ENCODE measurements at regions not wholly inside any gene's neighbourhood (a gene's known extent, or its start where the extent isn't known, plus 50 kb on each side); places are given as distances from the start of the nearest gene placed in this dataset.

- peaks cover 3% of the 10 kb centered on the region for H3K4me1 ChIP-seq (ENCODE audit: insufficient read depth, low read length)
- ATAC-seq (ENCODE audit: poor library complexity), result peak; percentile 70
- no peaks in the 10 kb centered on the region for H3K4me1 Mint-ChIP-seq (ENCODE audit: low read depth)
- H3K27me3 Mint-ChIP-seq, result no peaks in the 10 kb centered on the region
- DNase-seq, result peak; percentile 52 to 84 (median 64)
- no peaks in the 10 kb centered on the region for H3K9me3 Mint-ChIP-seq
- peak; percentile 87 for TF ChIP-seq CTCF (IDR thresholded peaks at IDR 0.05)
- ChIA-PET CTCF (interaction anchor here (1.0 to 3.8 kb wide), 8 partner anchors 27 to 188 kb away, joined by 3 to 41 read pairs (median 4); no protein-coding TSS in a partner anchor), POLR2A (interaction anchor here (0.6 to 0.8 kb wide), 2 partner anchors 167 kb away, joined by 3 read pairs; no protein-coding TSS in a partner anchor)
- intact Hi-C loops (cut with DNase I, micrococcal nuclease), result loop anchor here (1.0 kb wide), 2 partner anchors 166 to 188 kb away; no protein-coding TSS in a partner anchor
- H3K4me3 Mint-ChIP-seq, result no peak overlapping the region
- no peaks in the 10 kb centered on the region for H3K36me3 Mint-ChIP-seq (ENCODE audit: low read depth)
- no peak overlapping the region for H3K4me3 ChIP-seq (ENCODE audit: low read length)
- H3K9me3 ChIP-seq (ENCODE audit: control insufficient read depth in 1 of 2, insufficient read depth in 1 of 2, low read length in 2 of 2), result no peaks in the 10 kb centered on the region
- no peaks in the 10 kb centered on the region for H3K27me3 ChIP-seq (ENCODE audit: control insufficient read depth in 1 of 2, insufficient read depth in 2 of 2, low read length in 2 of 2)
- no peak overlapping the region for H3K27ac Mint-ChIP-seq
- no peak overlapping the region for H3K27ac ChIP-seq (ENCODE audit: low read depth in 1 of 2, low read length in 2 of 2)
- H3K36me3 ChIP-seq (ENCODE audit: insufficient read depth, low read length), result no peaks in the 10 kb centered on the region
These were observed 83.6 kb upstream of the SLC25A33 start for GRCh38 chr1:9455487-9456234.

- no peak for DNase-seq
- Histone ChIP-seq H3K4me3 (ENCODE audit: low read length) (no peak overlapping the region), H3K9me3 (ENCODE audit: control insufficient read depth in 1 of 2, insufficient read depth in 1 of 2, low read length in 2 of 2) (no peaks in the 10 kb centered on the region), H3K4me1 (ENCODE audit: insufficient read depth, low read length) (peaks cover 3% of the 10 kb centered on the region), H3K36me3 (ENCODE audit: insufficient read depth, low read length) (no peaks in the 10 kb centered on the region), H3K27ac (ENCODE audit: low read depth in 1 of 2, low read length in 2 of 2) (no peak overlapping the region), H3K27me3 (ENCODE audit: control insufficient read depth in 1 of 2, insufficient read depth in 2 of 2, low read length in 2 of 2) (no peaks in the 10 kb centered on the region)
- ChIA-PET CTCF (interaction anchor here (2.9 to 3.8 kb wide), 2 partner anchors 167 to 189 kb away, joined by 30 to 41 read pairs; no protein-coding TSS in a partner anchor), POLR2A (no interaction called here)
- Mint-ChIP-seq H3K36me3 (ENCODE audit: low read depth) (no peaks in the 10 kb centered on the region), H3K27me3 (no peaks in the 10 kb centered on the region), H3K4me1 (ENCODE audit: low read depth) (no peaks in the 10 kb centered on the region), H3K4me3 (no peak overlapping the region), H3K27ac (no peak overlapping the region), H3K9me3 (no peaks in the 10 kb centered on the region)
- ATAC-seq (ENCODE audit: poor library complexity), result no peak
- TF ChIP-seq CTCF (IDR thresholded peaks at IDR 0.05), result no peak
- intact Hi-C loops (cut with DNase I, micrococcal nuclease), result loop anchor here (1.0 kb wide), 1 partner anchor 190 kb away; no protein-coding TSS in a partner anchor
These were observed 82.4 kb upstream of the SLC25A33 start for GRCh38 chr1:9456833-9457232.

- H3K4me3 Mint-ChIP-seq, result no peak overlapping the region
- Histone ChIP-seq H3K27me3 (ENCODE audit: control insufficient read depth in 1 of 2, insufficient read depth in 2 of 2, low read length in 2 of 2) (no peaks in the 10 kb centered on the region), H3K36me3 (ENCODE audit: insufficient read depth, low read length) (no peaks in the 10 kb centered on the region), H3K9me3 (ENCODE audit: control insufficient read depth in 1 of 2, insufficient read depth in 1 of 2, low read length in 2 of 2) (no peaks in the 10 kb centered on the region), H3K4me3 (ENCODE audit: low read length) (no peak overlapping the region), H3K27ac (ENCODE audit: low read depth in 1 of 2, low read length in 2 of 2) (no peak overlapping the region), H3K4me1 (ENCODE audit: insufficient read depth, low read length) (peaks cover 3% of the 10 kb centered on the region)
- no peak overlapping the region for H3K27ac Mint-ChIP-seq
- H3K9me3 Mint-ChIP-seq, result no peaks in the 10 kb centered on the region
- H3K36me3 Mint-ChIP-seq (ENCODE audit: low read depth), result no peaks in the 10 kb centered on the region
- DNase-seq (no peak), ATAC-seq (ENCODE audit: poor library complexity) (no peak)
- ChIA-PET CTCF (interaction anchor here (1.6 to 2.1 kb wide), 2 partner anchors 171 to 193 kb away, joined by 3 to 8 read pairs; no protein-coding TSS in a partner anchor), POLR2A (no interaction called here)
- no peak for TF ChIP-seq CTCF (IDR thresholded peaks at IDR 0.05)
- intact Hi-C loops (cut with DNase I, micrococcal nuclease), result no loop called here
- no peaks in the 10 kb centered on the region for H3K27me3 Mint-ChIP-seq
- no peaks in the 10 kb centered on the region for H3K4me1 Mint-ChIP-seq (ENCODE audit: low read depth)
These were observed 79.4 kb upstream of the SLC25A33 start for GRCh38 chr1:9459816-9460407.
